ENCODE measurements at regions not wholly inside any gene's neighbourhood (a gene's known extent, or its start where the extent isn't known, plus 50 kb on each side); places are given as distances from the start of the nearest gene placed in this dataset.

GRCh38 chr5:166651234-166651633 is 1640.2 kb upstream of the WWC1 start:
- Histone ChIP-seq H3K9me2 (ENCODE audit: insufficient read depth) (no peaks in the 10 kb centered on the region), H3K27me3 (replicated peaks; ENCODE audit: insufficient read depth) (no peaks in the 10 kb centered on the region), H3K27ac (no peak overlapping the region), H3F3A (ENCODE audit: insufficient read depth) (no peaks in the 10 kb centered on the region), H3K4me1 (ENCODE audit: insufficient read depth) (no peaks in the 10 kb centered on the region), H3K9ac (no peak overlapping the region), H3K79me2 (ENCODE audit: insufficient read depth) (no peaks in the 10 kb centered on the region), H2AFZ (no peak overlapping the region), H4K20me1 (ENCODE audit: insufficient read depth) (no peaks in the 10 kb centered on the region), H3K4me3 (no peak overlapping the region), H3K36me3 (ENCODE audit: low read depth) (no peaks in the 10 kb centered on the region), H3K9me3 (ENCODE audit: low read depth) (no peaks in the 10 kb centered on the region), H3K4me2 (ENCODE audit: unreplicated experiment) (no peak overlapping the region)
- TF ChIP-seq EZH2 (IDR thresholded peaks at IDR 0.05; ENCODE audit: insufficient read depth, poor library complexity, severe bottlenecking) (no peak), EZH2phosphoT487 (IDR thresholded peaks at IDR 0.05; ENCODE audit: insufficient read depth, low read depth) (no peak)
- WGBS, 2 experiments (ENCODE audit: low coverage in 1 of 2, low lambda C conversion rate in 2 of 2, missing lambda C conversion rate in 2 of 2): 4 to 9% methylated on average over 1 of the region's 1 CpG
- in situ Hi-C loops (cut with MboI): no loop called here
- DNase-seq: no peak

GRCh38 chr5:166671811-166672210 is 1619.6 kb upstream of the WWC1 start:
- 32 to 37% methylated on average over 1 of the region's 1 CpG for WGBS, 2 experiments (ENCODE audit: low coverage in 1 of 2, low lambda C conversion rate in 2 of 2, missing lambda C conversion rate in 2 of 2)
- Histone ChIP-seq H3F3A (ENCODE audit: insufficient read depth) (no peaks in the 10 kb centered on the region), H3K27ac (no peak overlapping the region), H3K9me3 (ENCODE audit: low read depth) (no peaks in the 10 kb centered on the region), H3K4me3 (no peak overlapping the region), H3K36me3 (ENCODE audit: low read depth) (no peaks in the 10 kb centered on the region), H3K79me2 (ENCODE audit: insufficient read depth) (no peaks in the 10 kb centered on the region), H3K4me1 (ENCODE audit: insufficient read depth) (no peaks in the 10 kb centered on the region), H2AFZ (no peak overlapping the region), H3K9me2 (ENCODE audit: insufficient read depth) (no peaks in the 10 kb centered on the region), H3K27me3 (replicated peaks; ENCODE audit: insufficient read depth) (no peaks in the 10 kb centered on the region), H3K9ac (no peak overlapping the region), H3K4me2 (ENCODE audit: unreplicated experiment) (no peak overlapping the region), H4K20me1 (ENCODE audit: insufficient read depth) (no peaks in the 10 kb centered on the region)
- in situ Hi-C loops (cut with MboI): no loop called here
- TF ChIP-seq EZH2 (IDR thresholded peaks at IDR 0.05; ENCODE audit: insufficient read depth, poor library complexity, severe bottlenecking): no peak
- TF ChIP-seq EZH2phosphoT487 (IDR thresholded peaks at IDR 0.05; ENCODE audit: insufficient read depth, low read depth): no peak
- no peak for DNase-seq

GRCh38 chr5:166672431-166672830 is 1619.0 kb upstream of the WWC1 start:
- no peak for DNase-seq
- Histone ChIP-seq H3K9me3 (ENCODE audit: low read depth) (no peaks in the 10 kb centered on the region), H3K9ac (no peak overlapping the region), H3K4me2 (ENCODE audit: unreplicated experiment) (no peak overlapping the region), H3K4me1 (ENCODE audit: insufficient read depth) (no peaks in the 10 kb centered on the region), H3K36me3 (ENCODE audit: low read depth) (no peaks in the 10 kb centered on the region), H3K27me3 (replicated peaks; ENCODE audit: insufficient read depth) (no peaks in the 10 kb centered on the region), H3K4me3 (no peak overlapping the region), H3K9me2 (ENCODE audit: insufficient read depth) (no peaks in the 10 kb centered on the region), H3F3A (ENCODE audit: insufficient read depth) (no peaks in the 10 kb centered on the region), H3K79me2 (ENCODE audit: insufficient read depth) (no peaks in the 10 kb centered on the region), H2AFZ (no peak overlapping the region), H4K20me1 (ENCODE audit: insufficient read depth) (no peaks in the 10 kb centered on the region), H3K27ac (no peak overlapping the region)
- in situ Hi-C loops (cut with MboI): no loop called here
- TF ChIP-seq EZH2 (IDR thresholded peaks at IDR 0.05; ENCODE audit: insufficient read depth, poor library complexity, severe bottlenecking) (no peak), EZH2phosphoT487 (IDR thresholded peaks at IDR 0.05; ENCODE audit: insufficient read depth, low read depth) (no peak)
- 16 to 25% methylated on average over 1 of the region's 1 CpG for WGBS, 2 experiments (ENCODE audit: low coverage in 1 of 2, low lambda C conversion rate in 2 of 2, missing lambda C conversion rate in 2 of 2)

GRCh38 chr5:166677891-166678290 is 1613.6 kb upstream of the WWC1 start:
- no peaks in the 10 kb centered on the region for H3F3A ChIP-seq (ENCODE audit: insufficient read depth)
- TF ChIP-seq EZH2 (IDR thresholded peaks at IDR 0.05; ENCODE audit: insufficient read depth, poor library complexity, severe bottlenecking) (no peak), EZH2phosphoT487 (IDR thresholded peaks at IDR 0.05; ENCODE audit: insufficient read depth, low read depth) (no peak)
- H4K20me1 ChIP-seq (ENCODE audit: insufficient read depth): no peaks in the 10 kb centered on the region
- H3K36me3 ChIP-seq (ENCODE audit: low read depth): no peaks in the 10 kb centered on the region
- H3K79me2 ChIP-seq (ENCODE audit: insufficient read depth): no peaks in the 10 kb centered on the region
- no peak overlapping the region for H3K4me2 ChIP-seq (ENCODE audit: unreplicated experiment)
- H3K27me3 ChIP-seq (replicated peaks; ENCODE audit: insufficient read depth): no peaks in the 10 kb centered on the region
- in situ Hi-C loops (cut with MboI): no loop called here
- no peak overlapping the region for H2AFZ ChIP-seq
- H3K9ac ChIP-seq: no peak overlapping the region
- WGBS, 2 experiments (ENCODE audit: low coverage in 1 of 2, low lambda C conversion rate in 2 of 2, missing lambda C conversion rate in 2 of 2): 14 to 18% methylated on average over 2 of the region's 2 CpGs
- no peaks in the 10 kb centered on the region for H3K9me3 ChIP-seq (ENCODE audit: low read depth)
- no peak for DNase-seq
- H3K27ac ChIP-seq: no peak overlapping the region
- no peaks in the 10 kb centered on the region for H3K9me2 ChIP-seq (ENCODE audit: insufficient read depth)
- H3K4me3 ChIP-seq: no peak overlapping the region
- no peaks in the 10 kb centered on the region for H3K4me1 ChIP-seq (ENCODE audit: insufficient read depth)

- in situ Hi-C loops (cut with MboI): no loop called here
- no peak for TF ChIP-seq EZH2 (IDR thresholded peaks at IDR 0.05; ENCODE audit: insufficient read depth, poor library complexity, severe bottlenecking)
- TF ChIP-seq EZH2phosphoT487 (IDR thresholded peaks at IDR 0.05; ENCODE audit: insufficient read depth, low read depth): no peak
- WGBS, 2 experiments (ENCODE audit: low coverage in 1 of 2, low lambda C conversion rate in 2 of 2, missing lambda C conversion rate in 2 of 2): 15 to 28% methylated on average over 5 of the region's 5 CpGs
Observed at GRCh38 chr5:166679331-166679730, 1612.1 kb upstream of the WWC1 start.

More at GRCh38 chr5:166679331-166679730, 1612.1 kb upstream of the WWC1 start:
- no peak for DNase-seq
- Histone ChIP-seq H3K4me2 (ENCODE audit: unreplicated experiment) (no peak overlapping the region), H3K9me2 (ENCODE audit: insufficient read depth) (no peaks in the 10 kb centered on the region), H4K20me1 (ENCODE audit: insufficient read depth) (no peaks in the 10 kb centered on the region), H3K79me2 (ENCODE audit: insufficient read depth) (no peaks in the 10 kb centered on the region), H3K9me3 (ENCODE audit: low read depth) (no peaks in the 10 kb centered on the region), H3F3A (ENCODE audit: insufficient read depth) (no peaks in the 10 kb centered on the region), H3K9ac (no peak overlapping the region), H3K27me3 (replicated peaks; ENCODE audit: insufficient read depth) (no peaks in the 10 kb centered on the region), H3K27ac (no peak overlapping the region), H3K4me3 (no peak overlapping the region), H2AFZ (no peak overlapping the region), H3K4me1 (ENCODE audit: insufficient read depth) (no peaks in the 10 kb centered on the region), H3K36me3 (ENCODE audit: low read depth) (no peaks in the 10 kb centered on the region)
